Caco-2 (cell line): ENCODE measurements at regions not wholly inside any gene's neighbourhood (a gene's known extent, or its start where the extent isn't known, plus 50 kb on each side); places are given as distances from the start of the nearest gene placed in this dataset.

Experiments
- BruUV-seq: library from RNA; stranded (reverse); fragments of 400-500 nt; replicated peaks from 2 replicates; lab custom pipeline; 2021; lab: Mats Ljungman, UMichigan
- CTCF ChIA-PET: fragments of 300-600 bp; sonication (Branson Sonifier 250); formaldehyde crosslinking; loops from one replicate; lab custom pipeline; 2022; ENCODE audit warnings: antibody characterized with exemption; lab: Charles Lee
- POLR2A ChIA-PET: fragments of 300-600 bp; sonication (Branson Sonifier 250); formaldehyde crosslinking; loops from one replicate; lab custom pipeline; 2022; ENCODE audit warnings: antibody characterized with exemption; lab: Charles Lee
- DNase-seq, 2 experiments: peaks; one replicate each; pipeline versions ENCODE4 v3.0.0 to v3.0.0-alpha.2; 2020 to 2022
- H3K27me3 ChIP-seq: replicated peaks from 2 replicates; pipeline ENCODE4 v1.6.0; 2011; ENCODE audit warnings: low read length; ENCODE audit not compliant: control insufficient read depth, insufficient read depth
- H3K36me3 ChIP-seq: 2 replicates; pipeline ENCODE4 v1.5.1; 2011; ENCODE audit warnings: low read length; ENCODE audit not compliant: control insufficient read depth, insufficient read depth
- H3K4me1 ChIP-seq: fragments of 250-450 bp; sonication (Bioruptor Pico); 2 replicates; pipeline ENCODE4 v1.5.1; 2020; ENCODE audit warnings: mild to moderate bottlenecking
- H3K4me3 ChIP-seq: 2 replicates; pipeline ENCODE4 v1.5.1; 2011; ENCODE audit warnings: low read depth, mild to moderate bottlenecking, control low read depth, low read length
- H3K9me3 ChIP-seq: fragments of 250-450 bp; sonication (Bioruptor Pico); 2 replicates; pipeline ENCODE4 v1.5.1; 2020; ENCODE audit warnings: mild to moderate bottlenecking, moderate library complexity
- H3K27ac Mint-ChIP-seq: one replicate; pipeline ENCODE4 v1.8.0; 2022; ENCODE audit warnings: mixed read lengths; ENCODE audit not compliant: unreplicated experiment
- H3K27me3 Mint-ChIP-seq: one replicate; pipeline ENCODE4 v1.8.0; 2022; ENCODE audit warnings: mixed read lengths; ENCODE audit not compliant: insufficient read depth, unreplicated experiment
- H3K36me3 Mint-ChIP-seq: one replicate; pipeline ENCODE4 v1.8.0; 2022; ENCODE audit warnings: mild to moderate bottlenecking, mixed read lengths; ENCODE audit not compliant: insufficient read depth, unreplicated experiment
- H3K4me1 Mint-ChIP-seq: one replicate; pipeline ENCODE4 v1.8.0; 2022; ENCODE audit warnings: low read depth, mixed read lengths; ENCODE audit not compliant: unreplicated experiment
- H3K4me3 Mint-ChIP-seq: one replicate; pipeline ENCODE4 v1.8.0; 2022; ENCODE audit warnings: mild to moderate bottlenecking, moderate library complexity, mixed read lengths; ENCODE audit not compliant: unreplicated experiment
- H3K9me3 Mint-ChIP-seq: one replicate; pipeline ENCODE4 v1.8.0; 2022; ENCODE audit warnings: mixed read lengths; ENCODE audit not compliant: unreplicated experiment
- intact Hi-C: fragments of 100-400 bp; cut with micrococcal nuclease; formaldehyde crosslinking; loops from one replicate; pipeline ENCODE4 v1.10.0; 2022; ENCODE audit not compliant: unreplicated experiment
- TF ChIP-seq, protein P1 (sequence below), 2 experiments: fragments of 200-600 bp in 1 of 2; IDR thresholded peaks; 1 replicate in 1 of 2; 2 replicates in 1 of 2; pipeline versions ENCODE4 v1.5.1 to v1.8.0; 2011 to 2022; ENCODE audit warnings: antibody characterized with exemption in 1 of 2, control low read depth in 1 of 2, inconsistent platforms in 1 of 2, low read depth in 1 of 2, low read length in 1 of 2, mild to moderate bottlenecking in 1 of 2, moderate library complexity in 1 of 2; ENCODE audit not compliant: insufficient read depth in 1 of 2, severe bottlenecking in 1 of 2, unreplicated experiment in 1 of 2

DNA sequence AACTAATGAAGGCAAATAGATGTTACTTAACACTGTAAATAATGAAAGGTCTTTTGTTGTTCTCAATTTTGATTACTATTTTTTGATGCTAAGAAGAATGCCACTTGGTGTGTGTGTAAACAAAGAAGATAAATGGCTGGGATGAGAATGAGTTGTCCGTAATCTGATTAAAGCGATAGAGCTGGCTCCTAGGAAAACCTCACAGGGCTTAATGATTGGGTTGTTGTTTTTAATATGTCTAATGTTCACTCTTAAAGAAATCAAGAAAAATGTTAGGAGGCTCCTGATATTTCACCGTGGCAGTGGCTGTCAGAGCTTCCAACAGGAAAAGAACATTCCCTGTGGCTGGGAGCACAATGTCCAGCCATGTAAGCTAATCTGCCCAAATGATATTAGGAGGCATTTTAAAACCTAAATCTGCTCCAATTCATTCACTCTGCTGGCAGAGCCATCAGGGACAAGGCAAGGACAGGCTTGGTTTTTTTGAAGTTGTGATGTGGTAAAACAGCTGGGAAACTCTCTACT lies 243.9 kb downstream of the SNX10 start:
- H3K36me3 Mint-ChIP-seq: no peaks in the 10 kb centered on the region
- H3K9me3 ChIP-seq: no peaks in the 10 kb centered on the region
- H3K4me1 Mint-ChIP-seq: no peaks in the 10 kb centered on the region
- CTCF ChIA-PET: interaction anchor here (0.5 kb wide), 1 partner anchor 384 kb away, joined by 4 read pairs; the partner anchor contains the start of gene NFE2L3
- H3K27me3 ChIP-seq: peaks cover 3% of the 10 kb centered on the region
- POLR2A ChIA-PET: no interaction called here
- no peak overlapping the region for H3K4me3 ChIP-seq
- H3K4me1 ChIP-seq: no peaks in the 10 kb centered on the region
- BruUV-seq: no TSS peak
- H3K4me3 Mint-ChIP-seq: no peak overlapping the region
- TF ChIP-seq, protein P1, sequence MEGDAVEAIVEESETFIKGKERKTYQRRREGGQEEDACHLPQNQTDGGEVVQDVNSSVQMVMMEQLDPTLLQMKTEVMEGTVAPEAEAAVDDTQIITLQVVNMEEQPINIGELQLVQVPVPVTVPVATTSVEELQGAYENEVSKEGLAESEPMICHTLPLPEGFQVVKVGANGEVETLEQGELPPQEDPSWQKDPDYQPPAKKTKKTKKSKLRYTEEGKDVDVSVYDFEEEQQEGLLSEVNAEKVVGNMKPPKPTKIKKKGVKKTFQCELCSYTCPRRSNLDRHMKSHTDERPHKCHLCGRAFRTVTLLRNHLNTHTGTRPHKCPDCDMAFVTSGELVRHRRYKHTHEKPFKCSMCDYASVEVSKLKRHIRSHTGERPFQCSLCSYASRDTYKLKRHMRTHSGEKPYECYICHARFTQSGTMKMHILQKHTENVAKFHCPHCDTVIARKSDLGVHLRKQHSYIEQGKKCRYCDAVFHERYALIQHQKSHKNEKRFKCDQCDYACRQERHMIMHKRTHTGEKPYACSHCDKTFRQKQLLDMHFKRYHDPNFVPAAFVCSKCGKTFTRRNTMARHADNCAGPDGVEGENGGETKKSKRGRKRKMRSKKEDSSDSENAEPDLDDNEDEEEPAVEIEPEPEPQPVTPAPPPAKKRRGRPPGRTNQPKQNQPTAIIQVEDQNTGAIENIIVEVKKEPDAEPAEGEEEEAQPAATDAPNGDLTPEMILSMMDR (IDR thresholded peaks at IDR 0.05; ENCODE audit: insufficient read depth in 1 of 2, low read depth in 1 of 2, low read length in 1 of 2, severe bottlenecking in 1 of 2, unreplicated experiment in 1 of 2): no peak
- no peak for DNase-seq
- no peaks in the 10 kb centered on the region for H3K9me3 Mint-ChIP-seq
- intact Hi-C loops: no loop called here
- peaks cover 46% of the 10 kb centered on the region for H3K27me3 Mint-ChIP-seq
- H3K27ac Mint-ChIP-seq: no peak overlapping the region
- H3K36me3 ChIP-seq: no peaks in the 10 kb centered on the region

DNA sequence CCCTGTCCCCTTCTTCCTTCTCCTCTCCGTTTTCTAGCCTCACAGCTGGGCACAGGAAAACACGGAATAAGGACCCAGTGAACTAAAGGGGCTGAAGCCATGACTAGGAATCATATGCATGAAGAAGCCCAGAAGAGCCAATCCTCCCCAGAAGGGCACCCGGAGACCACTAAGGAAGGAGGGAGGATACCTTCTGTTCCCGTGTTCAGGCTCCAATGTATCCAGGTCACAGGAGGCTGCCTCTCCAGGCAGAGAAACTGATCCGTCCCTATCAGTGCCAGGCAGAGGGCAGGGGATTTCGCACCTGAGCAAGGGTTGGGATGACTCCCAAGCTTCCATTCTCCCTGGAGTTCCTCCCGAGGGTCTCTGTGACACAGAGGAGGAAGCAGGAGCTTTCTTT lies 246.6 kb downstream of the SNX10 start:
- Histone ChIP-seq H3K27me3 (no peaks in the 10 kb centered on the region; the same call in 1 of the 2 replicates), H3K4me1 (no peaks in the 10 kb centered on the region), H3K9me3 (no peaks in the 10 kb centered on the region), H3K36me3 (no peaks in the 10 kb centered on the region), H3K4me3 (no peak overlapping the region)
- no TSS peak for BruUV-seq
- POLR2A ChIA-PET: no interaction called here
- CTCF ChIA-PET: no interaction called here
- no peak overlapping the region for H3K4me3 Mint-ChIP-seq
- TF ChIP-seq, protein P1 (IDR thresholded peaks at IDR 0.05; ENCODE audit: insufficient read depth in 1 of 2, low read depth in 1 of 2, low read length in 1 of 2, severe bottlenecking in 1 of 2, unreplicated experiment in 1 of 2): no peak
- H3K36me3 Mint-ChIP-seq: no peaks in the 10 kb centered on the region
- H3K9me3 Mint-ChIP-seq: no peaks in the 10 kb centered on the region
- peaks cover 33% of the 10 kb centered on the region for H3K27me3 Mint-ChIP-seq
- DNase-seq: no peak
- intact Hi-C loops: no loop called here
- no peaks in the 10 kb centered on the region for H3K4me1 Mint-ChIP-seq
- no peak overlapping the region for H3K27ac Mint-ChIP-seq

DNA sequence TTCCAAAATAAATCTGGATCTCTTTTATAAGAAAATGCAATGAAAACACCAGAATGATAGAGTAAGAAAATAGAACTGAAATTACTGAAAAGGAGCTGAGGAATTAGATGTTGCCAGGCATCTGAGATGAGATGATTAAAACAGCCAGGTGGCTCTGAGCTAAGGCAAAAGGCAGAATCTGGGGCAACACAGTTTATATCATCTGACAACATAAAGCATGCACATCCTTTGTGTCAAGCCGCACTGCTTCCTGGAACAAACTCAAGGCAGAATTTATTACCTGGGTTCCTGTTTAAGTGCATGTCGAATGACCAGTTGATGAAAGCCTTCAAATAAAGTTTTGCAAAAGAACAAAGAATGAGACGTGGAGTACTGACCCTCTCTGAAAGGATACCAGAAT lies 247.0 kb downstream of the SNX10 start:
- peaks cover 35% of the 10 kb centered on the region for H3K27me3 Mint-ChIP-seq
- H3K4me3 Mint-ChIP-seq: no peak overlapping the region
- DNase-seq: no peak
- no peaks in the 10 kb centered on the region for H3K4me1 Mint-ChIP-seq
- TF ChIP-seq, protein P1 (IDR thresholded peaks at IDR 0.05; ENCODE audit: insufficient read depth in 1 of 2, low read depth in 1 of 2, low read length in 1 of 2, severe bottlenecking in 1 of 2, unreplicated experiment in 1 of 2): no peak
- POLR2A ChIA-PET: no interaction called here
- Histone ChIP-seq H3K9me3 (no peaks in the 10 kb centered on the region), H3K27me3 (no peaks in the 10 kb centered on the region; the same call in 1 of the 2 replicates), H3K4me1 (no peaks in the 10 kb centered on the region), H3K4me3 (no peak overlapping the region), H3K36me3 (no peaks in the 10 kb centered on the region)
- BruUV-seq: no TSS peak
- H3K36me3 Mint-ChIP-seq: no peaks in the 10 kb centered on the region
- H3K27ac Mint-ChIP-seq: no peak overlapping the region
- intact Hi-C loops: no loop called here
- no peaks in the 10 kb centered on the region for H3K9me3 Mint-ChIP-seq
- CTCF ChIA-PET: no interaction called here
